ENCODE measurements at regions not wholly inside any gene's neighbourhood (a gene's known extent, or its start where the extent isn't known, plus 50 kb on each side); places are given as distances from the start of the nearest gene placed in this dataset.
"Not testable (repeated sequence)": the region's sequence is repeated elsewhere in the genome, so short reads cannot be mapped to it uniquely, and the experiment has no call there.

- no peaks in the 10 kb centered on the region for H3K27me3 ChIP-seq (ENCODE audit: control insufficient read depth, insufficient read depth, low read length)
Observed at GRCh38 chr21:19489930-19490329, 1086.3 kb upstream of the TMPRSS15 start.

GRCh38 chr21:19490481-19490880, 1086.9 kb upstream of the TMPRSS15 start:
- no peaks in the 10 kb centered on the region for H3K36me3 ChIP-seq (ENCODE audit: control insufficient read depth, insufficient read depth, low read length)
- no peaks in the 10 kb centered on the region for H3K4me1 ChIP-seq
- no peak overlapping the region for H2AFZ ChIP-seq
- no peaks in the 10 kb centered on the region for H3K27me3 ChIP-seq (ENCODE audit: control insufficient read depth, insufficient read depth, low read length)
- no peak overlapping the region for H3K4me3 ChIP-seq (ENCODE audit: low read depth, low read length)
- no peak overlapping the region for H3K9ac ChIP-seq
- no peaks in the 10 kb centered on the region for H3K79me2 ChIP-seq
- TF ChIP-seq CTCF (IDR thresholded peaks at IDR 0.05) = no peak
- no peak overlapping the region for H3K4me2 ChIP-seq (ENCODE audit: low read length)
- H3K27ac ChIP-seq = no peak overlapping the region
- H3K9me3 ChIP-seq (ENCODE audit: control insufficient read depth, low read length) = no peaks in the 10 kb centered on the region

More at GRCh38 chr21:19489930-19490329, 1086.3 kb upstream of the TMPRSS15 start:
- Histone ChIP-seq H2AFZ (no peak overlapping the region), H3K79me2 (no peaks in the 10 kb centered on the region), H3K4me1 (no peaks in the 10 kb centered on the region), H3K36me3 (ENCODE audit: control insufficient read depth, insufficient read depth, low read length) (no peaks in the 10 kb centered on the region), H3K27ac (no peak overlapping the region), H3K4me2 (ENCODE audit: low read length) (no peak overlapping the region), H3K9me3 (ENCODE audit: control insufficient read depth, low read length) (no peaks in the 10 kb centered on the region), H3K4me3 (ENCODE audit: low read depth, low read length) (no peak overlapping the region), H3K9ac (no peak overlapping the region)
- no peak for TF ChIP-seq CTCF (IDR thresholded peaks at IDR 0.05)

DNA sequence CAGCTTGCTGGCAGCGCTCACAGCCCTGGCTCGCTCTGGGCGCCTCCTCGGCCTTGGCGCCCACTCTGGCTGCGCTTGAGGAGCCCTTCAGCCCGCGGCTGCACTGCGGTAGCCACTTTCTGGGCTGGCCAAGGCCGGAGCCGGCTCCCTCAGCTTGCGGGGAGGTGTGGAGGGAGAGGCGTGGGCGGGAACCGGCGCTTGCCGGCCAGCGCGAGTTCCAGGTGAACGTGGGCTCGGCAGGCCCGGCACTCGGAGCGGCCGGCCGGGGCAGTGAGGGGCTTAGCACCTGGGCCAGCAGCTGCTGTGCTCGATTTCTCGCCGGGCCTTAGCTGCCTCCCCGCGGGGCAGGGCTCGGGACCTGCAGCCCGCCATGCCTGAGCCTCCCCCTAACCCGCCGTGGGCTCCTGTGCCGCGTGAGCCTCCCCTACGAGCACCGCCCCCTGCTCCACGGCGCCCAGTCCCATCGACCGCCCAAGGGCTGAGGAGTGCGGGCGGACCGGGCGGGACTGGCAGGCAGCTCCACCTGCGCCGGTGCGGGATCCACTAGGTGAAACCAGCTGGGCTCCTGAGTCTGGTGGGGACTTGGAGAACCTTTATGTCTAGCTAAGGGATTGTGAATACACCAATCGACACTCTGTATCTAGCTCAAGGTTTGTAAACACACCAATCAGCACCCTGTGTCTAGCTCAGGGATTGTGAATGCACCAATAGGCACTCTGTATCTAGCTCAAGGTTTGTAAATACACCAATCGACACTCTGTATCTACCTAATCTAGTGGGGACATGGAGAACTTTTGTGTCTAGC, 1090.1 kb upstream of the TMPRSS15 start:
- H3K9me3 ChIP-seq (ENCODE audit: control insufficient read depth, low read length); H3K4me1 ChIP-seq; H3K79me2 ChIP-seq; H3K27ac ChIP-seq; H3K4me3 ChIP-seq (ENCODE audit: low read depth, low read length); H2AFZ ChIP-seq; H3K36me3 ChIP-seq (ENCODE audit: control insufficient read depth, insufficient read depth, low read length); H3K27me3 ChIP-seq (ENCODE audit: control insufficient read depth, insufficient read depth, low read length); H3K9ac ChIP-seq; H3K4me2 ChIP-seq (ENCODE audit: low read length): not testable (repeated sequence)

DNA sequence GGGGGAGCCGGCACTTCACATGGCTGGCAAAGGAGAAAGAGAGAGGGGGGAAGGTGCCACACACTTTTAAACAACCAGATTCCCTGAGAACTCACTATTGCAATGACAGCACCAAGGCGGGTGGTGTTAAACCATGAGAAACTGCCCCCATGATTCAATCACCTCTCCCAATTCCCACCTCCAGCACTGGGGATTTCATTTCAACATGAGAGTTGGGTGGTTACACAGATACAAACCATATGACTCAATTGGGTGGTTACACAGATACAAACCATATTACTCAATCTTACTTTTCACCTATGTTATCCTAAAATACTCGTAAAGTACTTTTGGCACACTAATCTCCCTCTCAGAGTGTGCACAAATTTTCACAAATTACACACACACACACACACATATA, 1097.5 kb upstream of the TMPRSS15 start:
- no peak overlapping the region for H3K9ac ChIP-seq
- no peak overlapping the region for H2AFZ ChIP-seq
- no peaks in the 10 kb centered on the region for H3K4me1 ChIP-seq
- TF ChIP-seq CTCF (IDR thresholded peaks at IDR 0.05) = no peak
- no peaks in the 10 kb centered on the region for H3K36me3 ChIP-seq (ENCODE audit: control insufficient read depth, insufficient read depth, low read length)
- H3K79me2 ChIP-seq = no peaks in the 10 kb centered on the region
- no peak overlapping the region for H3K4me2 ChIP-seq (ENCODE audit: low read length)
- no peak overlapping the region for H3K4me3 ChIP-seq (ENCODE audit: low read depth, low read length)
- no peaks in the 10 kb centered on the region for H3K9me3 ChIP-seq (ENCODE audit: control insufficient read depth, low read length)
- H3K27me3 ChIP-seq (ENCODE audit: control insufficient read depth, insufficient read depth, low read length) = no peaks in the 10 kb centered on the region
- H3K27ac ChIP-seq = no peak overlapping the region

GRCh38 chr21:19507682-19508260, 1104.2 kb upstream of the TMPRSS15 start:
- H3K27me3 ChIP-seq (ENCODE audit: control insufficient read depth, insufficient read depth, low read length) = no peaks in the 10 kb centered on the region
- no peak for TF ChIP-seq CTCF (IDR thresholded peaks at IDR 0.05)
- no peak overlapping the region for H3K27ac ChIP-seq
- no peak overlapping the region for H3K9ac ChIP-seq
- H3K4me3 ChIP-seq (ENCODE audit: low read depth, low read length) = no peak overlapping the region
- H3K79me2 ChIP-seq = no peaks in the 10 kb centered on the region
- H2AFZ ChIP-seq = no peak overlapping the region
- no peaks in the 10 kb centered on the region for H3K36me3 ChIP-seq (ENCODE audit: control insufficient read depth, insufficient read depth, low read length)
- no peaks in the 10 kb centered on the region for H3K4me1 ChIP-seq
- peaks cover 5% of the 10 kb centered on the region for H3K9me3 ChIP-seq (ENCODE audit: control insufficient read depth, low read length)
- H3K4me2 ChIP-seq (ENCODE audit: low read length) = no peak overlapping the region
